ENCODE measurements at regions not wholly inside any gene's neighbourhood (a gene's known extent, or its start where the extent isn't known, plus 50 kb on each side); places are given as distances from the start of the nearest gene placed in this dataset.

- no peak for TF ChIP-seq ZBTB26 (tag by site-specific recombination; optimal IDR thresholded peaks at IDR 0.05)
These were observed 257.0 kb downstream of the HHIPL2 start (continued) for GRCh38 chr1:222290866-222291265.

- ChIA-PET CTCF (interaction anchor here (0.5 to 0.7 kb wide), 2 partner anchors 29 to 241 kb away, joined by 3 read pairs; no protein-coding TSS in a partner anchor), POLR2A (no interaction called here)
- TF ChIP-seq ZNF133 (tag by site-specific recombination; IDR thresholded peaks at IDR 0.05) = no peak
- no peak for TF ChIP-seq ZNF169 (tag by site-specific recombination; IDR thresholded peaks at IDR 0.05)
- TF ChIP-seq KLF9 (tag by site-specific recombination; IDR thresholded peaks at IDR 0.05; ENCODE audit: low read depth) = no peak
- no peak for TF ChIP-seq ZNF561 (tag by site-specific recombination; IDR thresholded peaks at IDR 0.05; ENCODE audit: borderline replicate concordance)
- no peak for TF ChIP-seq ZNF768 (tag by site-specific recombination; IDR thresholded peaks at IDR 0.05)
- no peak for TF ChIP-seq ZBTB20 (tag by site-specific recombination; IDR thresholded peaks at IDR 0.05)
- no peak for TF ChIP-seq ZNF292 (tag by site-specific recombination; IDR thresholded peaks at IDR 0.05; ENCODE audit: borderline replicate concordance, low read depth)
- TF ChIP-seq ZNF488 (tag by site-specific recombination; IDR thresholded peaks at IDR 0.05) = no peak
- no peak for TF ChIP-seq TSHZ1 (tag by site-specific recombination; IDR thresholded peaks at IDR 0.05; ENCODE audit: borderline replicate concordance)
- TF ChIP-seq ZNF645 (tag by site-specific recombination; IDR thresholded peaks at IDR 0.05) = no peak
- TF ChIP-seq SETDB1 (IDR thresholded peaks at IDR 0.05; ENCODE audit: insufficient read length, low read length) = no peak
These were observed 259.9 kb downstream of the HHIPL2 start for GRCh38 chr1:222288053-222288452.

GRCh38 chr1:222286011-222286410, 261.9 kb downstream of the HHIPL2 start:
- Histone ChIP-seq H3K36me3 (ENCODE audit: control insufficient read depth in 2 of 2, insufficient read depth in 1 of 2, low read length in 2 of 2) (no peaks in the 10 kb centered on the region), H3K4me3 (ENCODE audit: low read depth, low read length) (no peak overlapping the region), H3K4me1 (ENCODE audit: control insufficient read depth, insufficient read depth, low read length) (no peaks in the 10 kb centered on the region), H3K9me3 (ENCODE audit: control insufficient read depth, insufficient read depth, low read depth, low read length) (no peaks in the 10 kb centered on the region), H3K27ac (ENCODE audit: extremely low read depth, low read depth, low read length) (no peak overlapping the region)
- POLR2A ChIA-PET = no interaction called here
- TF ChIP-seq ZBTB49 (tag by site-specific recombination; IDR thresholded peaks at IDR 0.05; ENCODE audit: low read depth) (no peak), ZNF266 (tag by site-specific recombination; IDR thresholded peaks at IDR 0.05; ENCODE audit: low read depth) (no peak), ZNF211 (tag by site-specific recombination; IDR thresholded peaks at IDR 0.05; ENCODE audit: low read depth) (no peak), ZNF600 (tag by site-specific recombination; IDR thresholded peaks at IDR 0.05) (no peak), ZNF596 (tag by site-specific recombination; IDR thresholded peaks at IDR 0.05) (no peak), ZBTB20 (tag by site-specific recombination; IDR thresholded peaks at IDR 0.05) (no peak), ZNF433 (tag by site-specific recombination; IDR thresholded peaks at IDR 0.05; ENCODE audit: low read depth) (no peak), ZNF449 (tag by site-specific recombination; IDR thresholded peaks at IDR 0.05) (no peak)
- CTCF ChIA-PET = no interaction called here

More at GRCh38 chr1:222288053-222288452, 259.9 kb downstream of the HHIPL2 start:
- Histone ChIP-seq H3K27ac (ENCODE audit: extremely low read depth, low read depth, low read length) (no peak overlapping the region), H3K36me3 (ENCODE audit: control insufficient read depth in 2 of 2, insufficient read depth in 1 of 2, low read length in 2 of 2) (no peaks in the 10 kb centered on the region), H3K4me3 (ENCODE audit: low read depth, low read length) (no peak overlapping the region), H3K9me3 (ENCODE audit: control insufficient read depth, insufficient read depth, low read depth, low read length) (no peaks in the 10 kb centered on the region), H3K4me1 (ENCODE audit: control insufficient read depth, insufficient read depth, low read length) (no peaks in the 10 kb centered on the region)

Data from HEK293 (cell line).